HG02938 (cell line): ENCODE measurements at regions not wholly inside any gene's neighbourhood (a gene's known extent, or its start where the extent isn't known, plus 50 kb on each side); places are given as distances from the start of the nearest gene placed in this dataset.
A peak's percentile ranks its signal among the peaks of the same experiment; 100 is the strongest.
"Not testable (repeated sequence)": the region's sequence is repeated elsewhere in the genome, so short reads cannot be mapped to it uniquely, and the experiment has no call there.

Source experiments
- ATAC-seq: cut with Tn5 transposase; IDR thresholded peaks from one replicate; pipeline ENCODE4 v1.9.1; 2021; ENCODE audit warnings: mild to moderate bottlenecking, moderate library complexity; ENCODE audit not compliant: unreplicated experiment

DNA sequence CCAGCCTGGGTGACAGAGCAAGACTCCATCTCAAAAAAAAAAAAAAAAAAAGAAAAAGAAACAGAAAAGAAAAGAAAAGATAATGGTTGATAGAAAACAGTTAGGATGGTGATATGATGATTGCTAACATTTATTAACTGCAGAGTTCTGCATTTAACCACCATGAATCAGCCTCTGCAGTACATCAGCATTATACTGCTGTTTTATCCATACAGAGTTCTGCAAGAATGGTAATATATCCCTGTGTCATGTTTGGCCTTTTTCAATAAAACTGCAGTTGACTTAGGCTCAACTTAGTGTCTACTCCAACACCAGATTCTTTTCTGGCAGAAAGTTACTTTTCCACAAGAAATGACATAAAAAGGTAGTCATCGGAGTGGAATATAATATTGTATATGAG lies 62.6 kb downstream of the DUSP6 start:
- no peak for ATAC-seq

DNA sequence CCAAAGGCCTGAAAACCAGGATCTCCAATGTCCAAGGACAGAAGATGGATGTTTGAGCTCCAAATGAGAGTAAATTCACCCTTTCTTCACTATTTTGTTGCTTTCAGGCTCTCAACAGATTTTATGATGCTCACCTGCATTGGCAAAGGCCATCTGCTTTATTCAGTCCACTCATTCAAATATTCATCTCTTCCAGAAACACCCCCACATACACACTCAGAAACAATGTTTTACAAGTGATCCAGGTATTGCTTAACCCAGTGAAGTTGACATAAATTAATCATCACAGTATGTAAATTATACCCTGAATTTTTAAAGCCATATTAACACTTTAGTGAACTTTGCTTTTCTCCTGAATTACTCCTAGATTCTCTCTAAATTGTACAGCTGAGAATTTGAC lies 63.3 kb downstream of the DUSP6 start:
- no peak for ATAC-seq

DNA sequence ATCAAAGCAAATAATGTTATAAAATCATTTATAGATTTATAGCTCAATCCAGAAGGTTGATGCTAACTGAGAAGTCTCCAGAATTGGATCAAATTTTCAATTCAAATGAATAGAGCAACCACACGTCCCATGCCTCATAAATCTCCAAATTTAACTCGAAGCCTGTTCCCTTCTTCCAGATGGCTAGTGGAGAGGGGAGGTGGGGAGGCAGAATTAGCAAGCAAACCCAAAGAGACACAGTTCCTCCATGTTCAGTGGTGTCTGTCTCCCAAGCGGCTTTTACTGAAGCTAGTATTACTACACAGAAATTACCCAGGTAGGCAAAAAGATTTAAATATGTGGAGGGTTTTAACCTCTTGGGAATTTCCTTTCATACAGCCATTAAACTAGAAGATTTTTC lies 65.8 kb downstream of the DUSP6 start:
- no peak for ATAC-seq

DNA sequence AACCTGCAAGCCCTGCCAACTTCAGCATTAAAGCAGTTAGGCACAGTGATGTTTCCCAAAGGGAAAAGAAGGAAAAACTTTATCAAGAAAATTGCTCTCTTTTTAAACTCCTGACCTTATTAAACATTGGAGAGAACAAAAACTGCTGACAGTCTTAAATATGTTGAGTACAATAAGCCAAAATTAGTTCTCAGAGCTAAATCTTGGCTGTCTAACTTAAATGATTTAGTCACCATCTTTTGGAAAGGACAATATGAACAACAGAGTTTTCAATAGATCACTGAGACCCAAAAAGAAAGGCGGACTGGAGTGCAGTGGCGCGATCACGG lies 70.8 kb downstream of the DUSP6 start:
- ATAC-seq, result no peak

DNA sequence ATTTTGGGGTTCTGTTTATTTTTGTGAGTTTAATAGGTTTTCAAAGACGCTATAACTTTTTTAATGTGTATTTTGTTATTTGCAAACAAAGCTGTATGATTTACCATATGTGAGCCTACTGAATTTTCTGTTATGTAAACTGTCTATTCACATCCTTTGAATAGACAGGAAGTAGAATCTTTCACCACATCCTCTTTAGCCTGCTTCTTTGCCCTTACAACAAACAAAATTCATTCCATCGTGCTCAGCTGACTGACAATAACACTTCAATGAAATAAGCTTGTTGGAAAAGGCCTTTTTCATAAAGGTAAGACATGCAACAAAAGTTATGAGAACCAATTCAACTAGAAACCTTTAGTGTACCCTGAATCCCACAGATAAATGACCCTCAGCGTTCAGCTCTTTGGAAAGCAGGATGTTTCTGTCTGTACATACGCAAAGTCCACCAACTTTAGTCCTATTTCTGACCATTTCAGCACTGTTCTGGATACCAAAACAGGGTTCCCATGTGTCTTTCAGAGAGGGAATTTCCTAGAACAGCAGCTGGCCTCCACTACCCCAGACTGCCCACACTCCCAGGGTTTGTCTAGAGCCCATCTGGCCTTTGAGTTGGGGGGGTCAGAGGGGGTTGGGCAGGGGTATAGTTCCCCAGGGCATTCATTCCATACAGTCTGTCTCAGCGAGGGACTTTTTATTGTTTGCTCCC lies 71.3 kb downstream of the DUSP6 start:
- ATAC-seq, result peak; percentile 66

DNA sequence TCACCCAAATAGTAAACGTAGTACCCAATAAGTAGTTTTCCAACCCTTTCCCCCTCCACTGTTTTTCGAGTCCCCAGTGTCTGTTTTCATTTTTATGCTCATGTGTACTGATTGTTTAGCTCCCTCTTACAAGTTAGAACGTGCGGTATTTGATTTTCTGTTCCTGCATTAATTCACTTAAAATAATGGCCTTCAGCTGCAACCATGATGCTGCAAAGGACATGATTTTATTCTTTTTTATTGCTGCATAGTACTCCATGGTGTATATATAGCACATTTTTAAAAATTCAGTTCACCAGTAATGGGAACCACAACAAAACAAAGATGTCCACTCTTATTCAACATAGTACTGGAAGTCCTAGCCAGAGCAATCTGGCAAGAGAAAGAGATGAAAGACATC lies 72.8 kb downstream of the DUSP6 start:
- ATAC-seq, result no peak

DNA sequence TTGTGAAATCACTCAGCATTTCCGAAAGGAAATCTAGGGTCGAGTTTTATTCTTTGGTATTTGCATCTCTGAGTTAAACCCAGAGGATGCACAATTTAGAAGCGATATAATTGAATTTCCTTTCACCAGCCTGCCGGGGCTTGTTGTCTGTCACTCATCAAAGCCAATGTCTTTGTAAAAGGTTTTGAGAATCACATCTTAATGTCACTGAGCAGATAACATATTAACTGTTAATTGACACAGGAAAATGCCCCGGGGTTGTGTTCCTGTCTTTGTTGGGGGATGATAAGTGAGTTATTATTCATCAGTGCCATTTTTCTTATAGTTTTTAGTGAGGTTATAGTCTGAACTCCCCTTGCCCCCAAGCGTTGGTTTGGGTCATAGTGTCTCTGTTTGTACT lies 73.4 kb downstream of the DUSP6 start:
- no peak for ATAC-seq

DNA sequence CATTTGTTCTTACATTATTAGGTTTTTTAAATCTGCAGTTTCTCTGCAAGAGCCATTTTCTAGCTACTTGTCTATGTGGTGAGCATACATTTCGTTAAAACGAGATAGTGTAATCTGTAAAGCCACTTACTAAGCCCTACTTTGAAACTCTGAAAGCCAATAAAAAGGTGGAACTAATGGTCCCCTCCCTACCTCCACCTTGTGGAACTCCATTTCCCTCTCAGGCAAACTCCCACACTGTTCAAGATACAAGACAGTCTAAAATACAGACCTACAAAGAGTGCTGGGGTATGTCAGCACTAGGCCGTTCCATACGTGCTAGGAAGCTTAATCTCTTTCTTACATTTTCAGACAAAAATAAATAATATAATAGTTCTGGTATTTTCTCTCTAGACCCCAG lies 74.1 kb downstream of the DUSP6 start:
- ATAC-seq, result no peak

DNA sequence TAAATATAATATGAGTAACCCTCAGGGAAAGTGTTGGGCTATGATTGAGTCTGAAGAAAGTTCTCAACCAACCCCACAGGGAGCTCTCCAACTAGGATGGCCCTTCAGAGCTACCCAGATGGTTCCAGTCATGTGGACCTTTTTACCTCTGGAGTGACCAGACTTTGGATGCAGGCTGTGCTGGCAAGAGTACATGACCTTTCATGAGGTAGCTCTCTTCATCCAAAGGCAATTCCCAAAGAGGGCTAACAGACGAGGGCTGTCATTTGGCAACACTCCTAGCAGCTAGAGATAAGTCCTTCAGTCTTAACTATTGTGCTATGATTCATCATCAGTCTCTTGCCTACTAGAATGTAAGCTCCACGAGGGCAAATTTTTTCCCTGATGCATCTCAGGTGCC lies 75.4 kb downstream of the DUSP6 start:
- no peak for ATAC-seq

DNA sequence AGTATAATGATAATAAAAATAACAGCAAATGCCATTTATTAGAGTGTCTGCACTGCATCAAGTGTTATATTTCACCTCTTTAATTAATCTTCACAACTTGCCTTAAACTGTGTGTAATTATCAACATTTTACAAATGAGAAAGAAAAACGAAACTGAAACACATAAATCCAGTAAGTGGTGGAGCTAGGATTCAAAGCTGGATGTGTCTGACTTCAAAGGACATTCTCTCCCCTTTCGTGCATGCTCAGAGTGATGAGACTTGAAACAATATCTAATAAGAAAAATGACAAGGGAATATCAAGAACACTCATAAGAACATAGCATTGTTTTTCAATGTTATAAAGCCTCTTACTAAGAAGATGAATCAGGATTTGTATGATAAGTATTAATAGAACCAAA lies 78.8 kb downstream of the DUSP6 start:
- no peak for ATAC-seq

DNA sequence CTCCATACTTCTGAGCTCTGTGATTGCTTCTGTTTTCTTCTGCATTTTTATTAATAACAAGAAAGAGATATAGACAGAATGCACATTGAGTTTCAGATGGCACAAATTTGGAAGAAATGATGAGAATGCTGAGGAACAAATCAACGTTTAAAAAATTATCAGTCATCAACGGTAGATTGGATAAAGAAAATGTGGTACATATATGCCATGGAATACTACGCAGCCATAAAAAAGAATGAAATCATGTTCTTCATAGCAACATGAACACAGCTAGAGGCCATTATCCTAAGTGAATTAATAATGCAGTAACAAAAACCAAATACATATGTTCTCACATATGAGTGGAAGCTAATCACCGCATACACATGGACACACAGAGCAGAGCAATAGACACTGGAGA lies 81.8 kb downstream of the DUSP6 start:
- ATAC-seq, result no peak

DNA sequence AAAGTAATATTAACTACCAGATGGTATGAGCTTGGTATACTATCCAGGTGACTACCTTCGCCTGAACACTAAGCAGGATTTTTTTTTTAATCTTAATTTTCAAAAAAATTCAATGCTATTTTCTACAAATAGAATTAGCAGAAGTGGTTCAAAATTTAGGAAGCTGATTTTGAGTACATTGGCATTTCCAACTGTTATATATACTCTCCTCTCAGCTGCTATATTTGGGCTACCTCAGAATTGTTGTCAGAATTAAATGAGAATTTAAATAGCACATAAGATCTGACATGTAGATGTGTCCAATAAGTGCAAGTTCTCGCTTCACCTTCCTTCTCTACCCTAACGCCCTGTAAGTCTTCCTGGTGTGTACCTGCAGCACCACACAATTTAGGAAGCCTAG lies 83.1 kb downstream of the DUSP6 start:
- no peak for ATAC-seq

DNA sequence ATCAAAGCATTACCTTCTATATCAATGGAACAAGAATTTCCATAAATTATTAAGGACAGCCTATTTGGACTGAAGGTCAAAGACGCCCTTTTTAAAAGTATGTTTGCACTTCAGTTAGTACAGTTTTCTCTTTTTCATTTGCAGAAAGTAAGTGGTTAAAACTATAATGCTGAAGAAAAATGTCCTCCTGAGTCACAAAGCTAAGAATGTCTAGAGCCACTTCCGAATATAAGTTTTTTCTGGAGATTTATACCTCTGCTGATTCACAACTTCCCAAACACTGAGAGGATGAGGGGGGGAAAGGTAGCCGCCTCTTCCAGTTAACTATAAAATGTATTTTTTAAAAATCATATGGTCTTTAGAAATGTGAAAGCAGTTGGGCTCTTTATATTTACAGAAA lies 84.9 kb downstream of the DUSP6 start:
- ATAC-seq, result no peak

DNA sequence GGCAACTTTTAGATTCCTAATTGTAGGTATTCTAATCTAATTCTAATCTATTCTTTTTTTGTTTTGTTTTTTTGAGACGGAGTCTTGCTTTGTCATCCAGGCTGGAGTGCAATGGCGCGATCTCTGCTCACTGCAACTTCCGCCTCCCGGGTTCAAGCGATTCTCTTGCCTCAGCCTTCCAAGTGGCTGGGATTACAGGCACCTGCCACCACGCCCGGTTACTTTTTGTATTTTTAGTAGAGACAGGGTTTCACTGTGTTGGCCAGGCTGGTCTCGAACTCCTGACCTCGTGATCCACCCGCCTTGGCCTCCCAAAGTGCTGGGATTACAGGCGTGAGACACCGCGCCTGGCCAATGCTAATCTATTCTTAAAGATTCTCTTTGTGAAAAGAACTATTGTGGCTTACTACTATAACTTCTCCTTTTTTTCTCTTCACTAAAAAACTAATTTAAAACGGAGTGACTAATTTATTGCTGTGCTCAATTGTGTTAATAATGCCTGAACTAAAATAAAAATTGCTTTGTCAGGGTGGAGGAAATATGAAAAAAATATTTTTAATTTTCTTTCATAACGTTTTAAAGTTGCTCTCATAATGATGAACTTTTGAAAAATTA lies 85.6 kb downstream of the DUSP6 start:
- not testable (repeated sequence) for ATAC-seq

DNA sequence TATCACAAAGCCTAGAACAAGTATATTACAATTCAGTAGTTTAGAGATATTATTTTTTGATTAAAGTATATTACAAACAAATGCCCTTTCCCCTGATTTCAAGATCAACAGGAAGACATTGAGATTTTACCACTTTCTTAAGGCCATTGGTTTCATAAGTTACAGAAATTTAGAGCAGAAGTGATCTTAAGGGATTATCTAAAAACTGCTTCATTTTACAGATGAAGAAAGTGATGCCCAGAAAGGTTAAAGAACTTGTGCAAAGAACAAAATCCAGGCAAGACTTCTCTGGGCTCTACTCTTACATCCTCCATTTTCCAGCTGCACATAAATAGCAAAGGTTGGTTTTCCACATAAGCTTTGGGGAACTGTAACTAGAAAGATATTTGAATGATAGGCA lies 87.5 kb downstream of the DUSP6 start:
- no peak for ATAC-seq

DNA sequence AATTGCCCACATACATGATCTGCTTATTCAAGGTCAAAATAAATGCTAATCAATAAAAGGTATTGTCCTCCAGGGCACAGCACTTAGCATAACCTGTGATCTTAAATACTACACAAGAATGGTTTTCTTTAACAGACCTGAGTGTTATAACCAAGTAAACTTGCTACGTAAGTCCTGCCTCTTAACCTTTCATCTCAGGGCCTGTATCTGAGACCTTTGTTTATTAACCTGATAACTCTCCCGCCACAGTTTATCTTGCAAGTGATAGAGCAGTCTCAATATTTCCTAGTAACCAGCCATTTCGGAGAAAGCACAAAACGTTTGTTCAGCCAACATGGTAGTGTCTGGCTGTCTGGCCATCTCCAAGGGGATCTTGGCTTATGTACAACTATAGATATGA lies 88.4 kb downstream of the DUSP6 start:
- ATAC-seq, result no peak

DNA sequence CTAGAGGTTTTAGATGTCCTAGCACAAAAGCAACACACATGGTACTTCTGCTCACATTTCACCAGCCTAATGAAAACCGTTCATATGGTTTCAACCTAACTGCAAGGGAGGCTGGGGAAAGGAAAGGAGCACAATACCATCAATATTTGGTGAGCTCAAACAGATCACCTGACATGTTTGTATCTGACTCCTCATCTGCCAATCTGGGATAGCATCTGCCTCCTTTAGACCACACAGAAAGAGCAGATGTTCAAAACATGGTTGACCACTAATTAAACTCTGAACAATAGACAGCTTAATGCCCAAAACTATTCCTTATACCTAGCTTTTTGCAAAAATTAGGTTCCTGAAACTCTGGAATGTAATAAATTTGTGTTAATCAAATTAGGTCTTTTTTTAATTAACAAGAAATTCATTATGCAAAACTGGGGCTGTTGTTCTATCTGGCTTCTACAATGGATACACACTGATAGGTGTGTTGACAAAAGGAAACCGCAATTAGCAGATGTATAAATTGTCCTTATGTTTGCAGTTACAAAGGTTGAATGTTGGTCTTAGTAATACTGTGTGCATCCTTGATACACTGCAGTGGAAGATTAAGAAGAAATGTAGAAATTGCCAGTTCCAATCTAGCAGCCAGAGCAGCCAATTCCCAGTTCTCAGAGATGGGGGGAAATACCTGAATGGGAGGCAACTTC lies 89.3 kb downstream of the DUSP6 start:
- no peak for ATAC-seq

DNA sequence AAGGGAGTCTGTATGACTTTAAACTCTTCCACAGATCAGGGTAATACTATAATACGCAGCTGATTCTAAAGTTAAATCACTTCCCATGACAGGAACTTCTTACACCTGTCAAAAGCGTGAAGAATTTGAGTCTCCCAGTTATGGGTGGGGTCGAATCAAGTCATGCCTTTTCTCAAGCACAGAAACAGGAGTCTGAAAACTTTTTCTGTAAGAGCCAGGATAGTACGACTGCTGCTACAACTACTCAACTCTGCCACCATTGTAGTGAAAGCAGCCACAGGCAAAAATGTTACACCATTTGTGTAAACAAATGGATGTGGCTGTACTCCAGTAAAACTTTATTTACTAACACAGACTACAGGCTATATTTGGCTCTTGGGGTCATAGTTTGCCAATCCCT lies 90.3 kb downstream of the DUSP6 start:
- no peak for ATAC-seq

DNA sequence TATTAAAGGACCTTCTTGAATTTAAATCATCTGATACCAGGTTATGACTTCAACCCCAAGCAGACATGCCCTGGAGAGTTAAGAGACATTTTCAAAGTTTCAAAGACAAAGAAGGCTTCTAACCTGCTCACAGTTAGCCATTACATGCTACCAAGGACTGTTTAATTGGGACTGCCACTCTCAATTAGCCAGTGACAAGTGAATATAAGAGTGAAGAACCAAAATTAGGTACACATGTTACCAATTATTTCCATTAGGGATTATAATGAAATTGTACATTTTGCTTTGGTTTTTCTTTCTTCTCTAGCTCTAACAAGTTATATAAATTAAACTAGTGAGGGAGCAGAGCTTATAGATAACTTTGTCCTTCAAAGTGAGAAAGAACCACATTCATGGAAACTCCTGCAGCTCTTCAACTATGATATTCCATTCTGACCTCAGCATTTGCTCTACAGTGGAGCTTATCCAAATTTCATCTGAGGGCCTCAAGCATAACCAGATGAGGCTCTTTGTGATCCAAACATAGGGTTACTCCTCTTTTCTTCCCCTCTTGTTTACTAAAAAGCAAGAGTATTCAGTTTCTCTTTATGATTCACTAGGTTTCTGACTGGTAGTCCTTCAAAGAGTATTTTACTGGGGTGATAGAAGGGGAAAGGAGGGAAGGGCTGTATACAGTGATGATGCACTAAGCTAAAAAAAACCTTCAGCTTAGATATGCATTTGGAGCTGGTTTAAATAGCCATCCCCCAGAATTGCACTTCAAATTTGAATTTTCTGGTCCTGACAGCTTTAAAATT lies 91.3 kb downstream of the DUSP6 start:
- no peak for ATAC-seq

DNA sequence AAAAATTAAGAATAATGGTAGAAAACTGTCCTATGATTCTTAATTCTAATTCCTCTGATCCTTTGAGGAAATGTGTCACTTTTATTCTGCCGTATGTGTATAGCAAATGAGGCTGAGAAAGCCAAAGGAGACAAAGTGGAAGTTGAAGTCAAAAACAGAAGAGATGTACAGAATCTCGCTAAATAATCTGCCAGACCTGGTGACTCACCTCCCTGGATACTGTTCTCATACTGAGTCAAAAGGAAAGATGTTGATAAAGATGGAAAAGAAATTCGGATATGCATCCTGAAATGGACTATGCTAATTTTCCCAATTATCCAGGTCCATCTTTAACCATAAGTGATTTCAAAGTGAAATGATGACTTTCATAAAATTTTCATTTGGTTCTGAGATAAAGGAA lies 92.5 kb downstream of the DUSP6 start:
- ATAC-seq, result no peak

DNA sequence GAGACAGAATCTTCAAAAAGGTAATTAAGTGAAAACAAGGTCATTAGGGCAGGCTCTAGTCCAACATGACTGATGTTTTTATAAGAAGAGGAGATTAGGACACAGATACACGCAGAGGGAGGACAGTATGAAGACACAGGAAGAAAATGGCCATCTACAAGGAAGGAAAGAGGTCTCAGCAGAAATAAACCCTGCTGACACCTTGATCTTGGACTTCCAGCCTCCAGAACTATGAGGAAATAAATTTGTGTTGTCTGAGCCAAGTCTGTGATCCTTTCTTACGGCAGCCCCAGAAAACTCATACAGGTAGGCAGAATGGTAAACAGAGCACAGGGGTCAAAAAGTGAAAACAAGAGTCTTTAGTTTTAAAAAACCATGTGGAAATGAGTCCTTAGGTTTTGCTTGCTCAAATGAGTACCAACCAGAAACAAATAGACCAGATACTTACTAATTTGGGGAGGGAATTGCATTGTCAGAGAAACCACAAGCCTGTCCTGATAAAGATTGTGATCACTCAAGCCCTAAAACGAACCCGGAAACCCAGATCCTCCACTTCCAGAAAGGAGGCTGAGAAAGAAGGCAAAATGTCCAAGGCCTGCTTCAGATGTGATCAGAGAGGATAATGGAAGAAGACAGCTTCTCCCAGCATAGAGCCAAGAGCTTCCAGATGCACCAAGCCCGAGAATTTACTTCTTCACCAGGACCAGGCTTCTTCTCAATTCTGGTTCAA lies 93.9 kb downstream of the DUSP6 start:
- no peak for ATAC-seq
